ENCODE measurements at regions not wholly inside any gene's neighbourhood (a gene's known extent, or its start where the extent isn't known, plus 50 kb on each side); places are given as distances from the start of the nearest gene placed in this dataset.

DNA sequence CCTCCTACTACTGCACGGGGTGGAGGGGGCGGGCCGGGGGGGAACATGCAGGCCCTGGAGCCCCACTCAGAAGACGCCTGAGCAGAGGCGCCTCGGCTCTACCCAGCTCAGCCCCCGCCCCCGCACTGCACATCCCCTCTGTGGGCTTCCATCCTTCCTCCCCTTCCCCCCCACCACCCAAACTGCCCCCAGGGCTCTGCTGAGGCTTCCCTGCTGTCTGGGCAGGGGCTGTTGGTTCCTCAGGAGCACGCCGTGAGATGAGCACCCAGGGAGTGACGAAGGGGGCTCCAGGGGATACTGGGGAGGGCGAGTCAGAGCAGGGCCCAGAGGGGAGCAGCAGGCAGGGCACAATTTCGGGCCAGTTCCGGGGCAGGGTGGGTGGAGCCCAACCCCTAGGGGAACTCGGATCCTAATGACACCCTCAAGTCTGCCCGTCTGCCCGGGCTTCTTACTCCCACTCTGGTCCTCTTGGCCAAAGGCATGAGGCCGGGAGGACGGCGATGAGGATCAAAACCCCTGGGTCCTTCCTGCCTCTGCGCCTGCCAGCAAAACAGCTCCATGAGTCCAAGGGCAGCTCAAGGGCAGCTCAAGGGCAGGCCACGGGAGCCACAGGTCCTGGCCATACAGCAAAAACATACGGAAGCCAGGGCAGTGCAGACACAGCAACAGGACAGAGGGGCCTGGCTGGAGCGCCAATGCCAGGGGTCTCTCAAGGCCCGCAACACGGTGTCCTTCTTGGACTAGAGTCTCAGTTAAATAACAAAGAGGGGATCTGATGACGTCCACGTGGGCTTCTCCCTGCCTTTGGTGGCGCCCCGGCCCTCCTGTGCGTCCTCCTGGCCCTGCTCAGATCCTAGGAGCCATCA lies 200.9 kb downstream of the AUH start:
- TF ChIP-seq, protein P1, sequence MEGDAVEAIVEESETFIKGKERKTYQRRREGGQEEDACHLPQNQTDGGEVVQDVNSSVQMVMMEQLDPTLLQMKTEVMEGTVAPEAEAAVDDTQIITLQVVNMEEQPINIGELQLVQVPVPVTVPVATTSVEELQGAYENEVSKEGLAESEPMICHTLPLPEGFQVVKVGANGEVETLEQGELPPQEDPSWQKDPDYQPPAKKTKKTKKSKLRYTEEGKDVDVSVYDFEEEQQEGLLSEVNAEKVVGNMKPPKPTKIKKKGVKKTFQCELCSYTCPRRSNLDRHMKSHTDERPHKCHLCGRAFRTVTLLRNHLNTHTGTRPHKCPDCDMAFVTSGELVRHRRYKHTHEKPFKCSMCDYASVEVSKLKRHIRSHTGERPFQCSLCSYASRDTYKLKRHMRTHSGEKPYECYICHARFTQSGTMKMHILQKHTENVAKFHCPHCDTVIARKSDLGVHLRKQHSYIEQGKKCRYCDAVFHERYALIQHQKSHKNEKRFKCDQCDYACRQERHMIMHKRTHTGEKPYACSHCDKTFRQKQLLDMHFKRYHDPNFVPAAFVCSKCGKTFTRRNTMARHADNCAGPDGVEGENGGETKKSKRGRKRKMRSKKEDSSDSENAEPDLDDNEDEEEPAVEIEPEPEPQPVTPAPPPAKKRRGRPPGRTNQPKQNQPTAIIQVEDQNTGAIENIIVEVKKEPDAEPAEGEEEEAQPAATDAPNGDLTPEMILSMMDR (IDR thresholded peaks at IDR 0.05; ENCODE audit: control insufficient read depth, extremely low read depth, insufficient read depth), result no peak
- no peak overlapping the region for H3K4me3 ChIP-seq (ENCODE audit: low read depth, low read length)
- DNase-seq (ENCODE audit: low read depth), result no peak

DNA sequence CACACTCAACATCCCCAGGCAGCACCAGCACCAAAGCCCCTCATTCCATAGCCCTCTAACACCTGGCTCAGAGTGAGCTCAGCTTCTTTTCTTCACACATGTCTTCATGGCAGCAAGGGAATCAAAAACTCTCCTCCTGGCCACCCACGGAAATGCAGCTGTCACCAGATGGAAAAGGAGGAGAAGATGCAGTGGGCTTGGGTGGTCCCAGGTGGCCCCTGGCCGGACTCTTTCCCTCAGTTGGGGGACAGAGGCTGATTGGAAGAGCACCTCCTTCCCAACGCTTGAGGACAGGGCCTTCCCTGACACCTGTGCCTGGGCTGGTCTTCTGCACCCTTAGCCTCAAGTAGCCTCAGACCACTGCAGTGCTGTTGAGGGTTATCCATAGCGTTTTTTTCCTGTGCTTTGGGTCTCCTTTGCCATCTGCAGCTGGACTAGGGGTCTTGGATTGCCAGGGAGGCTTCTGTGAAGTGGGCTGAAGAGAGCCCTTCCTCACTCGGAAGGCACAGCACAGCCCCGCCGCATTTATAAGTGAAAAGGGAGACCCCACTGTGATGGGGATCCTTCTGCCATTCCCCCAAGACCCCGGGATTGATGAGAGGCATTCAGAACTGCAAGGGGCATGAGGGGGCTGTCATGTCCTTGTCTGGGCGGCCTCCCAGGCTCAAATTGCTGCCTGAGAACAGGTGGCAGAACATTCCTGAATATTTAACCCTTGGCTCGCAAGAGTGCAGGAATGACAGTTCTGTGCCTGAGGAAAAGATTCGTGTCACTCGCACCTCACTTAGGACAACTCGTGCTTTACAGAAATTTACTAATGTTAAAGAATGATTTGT lies 200.0 kb downstream of the AUH start:
- no peak for DNase-seq (ENCODE audit: low read depth)
- H3K4me3 ChIP-seq (ENCODE audit: low read depth, low read length), result no peak overlapping the region
- TF ChIP-seq, protein P1 (IDR thresholded peaks at IDR 0.05; ENCODE audit: control insufficient read depth, extremely low read depth, insufficient read depth), result no peak

DNA sequence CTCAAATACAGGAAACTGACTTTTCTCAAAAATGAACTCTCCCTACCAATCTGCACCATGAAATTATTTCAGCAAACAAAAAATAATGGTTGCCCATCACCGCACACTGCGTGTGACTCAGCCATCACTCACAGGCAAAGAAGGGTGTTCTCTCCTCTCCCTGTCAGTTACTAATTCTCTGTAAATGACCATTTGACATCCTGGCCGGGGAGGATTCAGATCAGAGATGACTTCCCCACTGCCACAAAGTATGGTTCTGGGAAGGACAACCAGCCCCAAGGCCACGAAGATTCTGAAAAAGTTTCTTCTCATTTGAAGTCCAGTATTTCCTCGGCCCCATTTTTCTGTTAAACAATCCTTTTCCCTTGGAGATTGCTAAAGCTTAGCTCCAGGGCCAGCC lies 199.4 kb downstream of the AUH start:
- no peak overlapping the region for H3K4me3 ChIP-seq (ENCODE audit: low read depth, low read length)
- DNase-seq (ENCODE audit: low read depth), result no peak
- TF ChIP-seq, protein P1 (IDR thresholded peaks at IDR 0.05; ENCODE audit: control insufficient read depth, extremely low read depth, insufficient read depth), result no peak

DNA sequence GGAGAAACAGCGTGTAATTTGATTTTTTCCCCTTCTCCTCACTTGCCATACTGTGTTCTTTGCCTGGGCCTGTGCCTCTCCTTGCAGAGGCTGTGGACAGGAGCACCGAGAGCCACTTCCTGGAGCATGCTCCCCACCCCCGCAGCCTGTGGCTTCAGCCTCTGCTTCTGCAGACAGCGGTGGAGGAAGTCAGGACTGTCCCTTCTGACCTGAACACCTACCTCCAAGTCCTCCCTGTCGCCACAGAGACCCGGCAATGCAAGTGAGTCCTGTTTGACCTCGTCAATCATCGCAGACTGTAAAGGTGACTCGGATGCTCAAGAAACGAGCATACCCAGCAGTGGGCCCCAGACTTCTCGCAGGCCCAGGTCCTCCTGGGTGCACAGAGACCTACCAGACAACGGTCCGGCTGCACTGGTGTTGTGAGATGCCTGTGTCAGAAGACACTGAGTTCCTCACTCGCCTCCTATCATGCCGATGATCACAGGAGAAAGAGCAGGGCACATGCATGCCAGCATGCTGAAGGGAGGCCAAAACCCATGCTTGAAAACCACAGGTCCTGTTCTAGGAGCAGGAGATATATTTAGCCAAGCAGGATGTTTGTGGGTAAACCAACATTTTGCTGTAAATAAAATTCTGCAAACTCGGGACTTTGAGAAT lies 198.8 kb downstream of the AUH start:
- DNase-seq (ENCODE audit: low read depth), result no peak

DNA sequence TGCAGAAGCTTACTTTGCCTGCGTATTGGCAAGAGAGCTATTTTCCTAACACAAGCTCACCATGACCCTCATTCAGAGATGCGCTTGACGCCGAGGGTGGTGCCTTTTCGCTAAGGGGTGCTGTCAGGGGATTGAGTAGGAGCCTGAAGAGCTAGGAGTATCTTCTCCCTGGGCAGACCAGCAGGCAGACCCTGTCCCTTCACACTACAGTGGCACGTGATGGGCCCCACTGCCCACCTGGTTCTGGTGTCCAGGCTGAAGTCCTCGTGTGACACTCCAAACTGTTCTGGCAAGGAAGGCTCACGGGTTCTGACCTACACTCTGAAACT lies 198.3 kb downstream of the AUH start:
- DNase-seq (ENCODE audit: low read depth), result no peak
- H3K4me3 ChIP-seq (ENCODE audit: low read depth, low read length), result no peak overlapping the region
- TF ChIP-seq, protein P1 (IDR thresholded peaks at IDR 0.05; ENCODE audit: control insufficient read depth, extremely low read depth, insufficient read depth), result no peak

More for the DNA sequence above, 198.8 kb downstream of the AUH start:
- no peak overlapping the region for H3K4me3 ChIP-seq (ENCODE audit: low read depth, low read length)
- TF ChIP-seq, protein P1 (IDR thresholded peaks at IDR 0.05; ENCODE audit: control insufficient read depth, extremely low read depth, insufficient read depth), result no peak

DNA sequence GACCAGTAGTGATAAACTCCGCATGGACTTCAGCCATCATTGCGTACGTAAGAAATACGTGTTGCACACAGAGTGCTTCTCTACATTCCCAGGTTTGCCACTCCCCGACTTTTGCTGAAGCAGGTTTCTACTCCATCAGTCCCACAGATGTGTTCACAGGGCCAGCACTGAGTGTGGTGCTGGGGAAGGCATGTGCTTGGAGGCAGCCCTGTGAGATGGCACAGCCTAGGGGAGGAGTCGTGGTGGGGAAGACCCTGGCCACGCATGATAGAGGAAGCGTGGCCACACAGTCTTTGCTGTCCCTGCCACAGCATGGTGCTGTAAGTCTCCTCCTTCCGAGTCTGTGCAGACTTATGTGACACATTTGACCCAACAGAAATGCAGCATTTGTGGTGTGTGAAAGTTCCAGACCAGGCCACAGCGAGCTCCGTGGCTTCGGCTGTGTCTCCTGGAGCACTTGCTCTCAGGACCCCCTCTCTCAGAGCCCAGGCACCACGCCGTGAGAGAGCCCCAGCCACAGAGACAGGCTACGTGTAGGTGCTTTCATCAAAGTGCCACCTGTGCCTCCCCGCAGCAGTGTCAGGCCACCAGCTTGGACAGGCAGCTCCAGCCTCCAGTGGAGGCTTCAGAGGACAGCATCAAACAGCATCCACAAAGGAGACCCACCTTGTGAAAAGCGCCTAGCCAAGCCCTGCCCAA lies 197.8 kb downstream of the AUH start:
- TF ChIP-seq, protein P1 (IDR thresholded peaks at IDR 0.05; ENCODE audit: control insufficient read depth, extremely low read depth, insufficient read depth), result no peak
- no peak overlapping the region for H3K4me3 ChIP-seq (ENCODE audit: low read depth, low read length)
- no peak for DNase-seq (ENCODE audit: low read depth)
